HL-60 (cell line): ENCODE measurements at regions not wholly inside any gene's neighbourhood (a gene's known extent, or its start where the extent isn't known, plus 50 kb on each side); places are given as distances from the start of the nearest gene placed in this dataset.

Experiments
- CTCF ChIP-seq: IDR thresholded peaks from one replicate; pipeline ENCODE4 v1.5.1; 2011; ENCODE audit warnings: low read length, control low read depth, inconsistent platforms; ENCODE audit not compliant: insufficient read depth
- TF ChIP-seq, protein P1 (sequence below): IDR thresholded peaks from 2 replicates; pipeline ENCODE4 v1.6.1; 2012; ENCODE audit warnings: low read depth; ENCODE audit not compliant: insufficient replicate concordance

DNA sequence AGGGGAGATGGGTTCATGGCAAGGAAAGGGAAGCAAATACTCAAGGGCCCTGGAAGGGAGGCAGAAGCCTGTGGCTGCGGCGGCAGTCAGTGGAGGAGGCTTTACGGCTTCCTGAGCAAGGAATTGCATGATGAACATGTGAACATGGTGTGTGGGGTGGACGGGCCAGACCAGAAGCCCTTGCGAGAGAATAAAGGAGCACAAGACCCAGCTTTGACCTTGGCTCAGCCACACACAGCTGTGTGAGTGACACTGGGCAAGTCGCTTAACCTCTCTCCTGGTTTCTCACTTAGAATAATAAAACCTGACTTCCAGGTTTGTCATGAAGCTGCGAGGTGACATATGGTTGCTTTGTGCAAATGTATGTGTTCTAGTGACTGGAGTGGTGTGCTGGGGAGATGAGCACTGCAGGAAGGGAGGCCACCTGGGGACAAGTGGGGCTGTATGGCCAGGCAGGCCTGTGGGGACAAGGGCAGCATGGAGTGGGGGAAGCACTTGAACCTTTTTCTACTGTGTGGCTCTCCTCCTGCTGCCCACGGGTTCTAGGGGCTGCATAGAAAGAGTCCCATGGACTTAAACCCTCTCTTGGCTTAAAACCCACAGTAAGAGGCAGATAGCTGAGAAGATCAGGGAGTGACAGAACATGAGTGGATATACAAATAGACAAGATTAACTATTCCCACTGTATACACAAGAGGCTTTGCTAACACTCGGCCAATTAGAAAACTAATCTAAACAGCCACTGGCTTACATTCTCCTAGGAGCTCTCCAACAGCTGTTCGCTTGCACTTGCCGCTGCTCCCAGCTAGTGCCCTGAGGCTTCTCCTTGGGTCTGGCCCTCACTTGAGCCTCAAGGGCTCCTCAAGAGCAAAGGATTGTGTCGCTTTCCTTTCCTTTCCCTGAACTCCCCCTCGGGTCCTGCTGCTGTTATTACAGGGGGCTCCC, 67.3 kb upstream of the CDON start:
- TF ChIP-seq CTCF = no peak
- TF ChIP-seq, protein P1, sequence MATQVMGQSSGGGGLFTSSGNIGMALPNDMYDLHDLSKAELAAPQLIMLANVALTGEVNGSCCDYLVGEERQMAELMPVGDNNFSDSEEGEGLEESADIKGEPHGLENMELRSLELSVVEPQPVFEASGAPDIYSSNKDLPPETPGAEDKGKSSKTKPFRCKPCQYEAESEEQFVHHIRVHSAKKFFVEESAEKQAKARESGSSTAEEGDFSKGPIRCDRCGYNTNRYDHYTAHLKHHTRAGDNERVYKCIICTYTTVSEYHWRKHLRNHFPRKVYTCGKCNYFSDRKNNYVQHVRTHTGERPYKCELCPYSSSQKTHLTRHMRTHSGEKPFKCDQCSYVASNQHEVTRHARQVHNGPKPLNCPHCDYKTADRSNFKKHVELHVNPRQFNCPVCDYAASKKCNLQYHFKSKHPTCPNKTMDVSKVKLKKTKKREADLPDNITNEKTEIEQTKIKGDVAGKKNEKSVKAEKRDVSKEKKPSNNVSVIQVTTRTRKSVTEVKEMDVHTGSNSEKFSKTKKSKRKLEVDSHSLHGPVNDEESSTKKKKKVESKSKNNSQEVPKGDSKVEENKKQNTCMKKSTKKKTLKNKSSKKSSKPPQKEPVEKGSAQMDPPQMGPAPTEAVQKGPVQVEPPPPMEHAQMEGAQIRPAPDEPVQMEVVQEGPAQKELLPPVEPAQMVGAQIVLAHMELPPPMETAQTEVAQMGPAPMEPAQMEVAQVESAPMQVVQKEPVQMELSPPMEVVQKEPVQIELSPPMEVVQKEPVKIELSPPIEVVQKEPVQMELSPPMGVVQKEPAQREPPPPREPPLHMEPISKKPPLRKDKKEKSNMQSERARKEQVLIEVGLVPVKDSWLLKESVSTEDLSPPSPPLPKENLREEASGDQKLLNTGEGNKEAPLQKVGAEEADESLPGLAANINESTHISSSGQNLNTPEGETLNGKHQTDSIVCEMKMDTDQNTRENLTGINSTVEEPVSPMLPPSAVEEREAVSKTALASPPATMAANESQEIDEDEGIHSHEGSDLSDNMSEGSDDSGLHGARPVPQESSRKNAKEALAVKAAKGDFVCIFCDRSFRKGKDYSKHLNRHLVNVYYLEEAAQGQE = no peak
